ENCODE measurements at regions not wholly inside any gene's neighbourhood (a gene's known extent, or its start where the extent isn't known, plus 50 kb on each side); places are given as distances from the start of the nearest gene placed in this dataset.

GRCh38 chr6:74657931-74658330 is 547.9 kb downstream of the COL12A1 start:
- TF ChIP-seq POLR2A (IDR thresholded peaks at IDR 0.05; ENCODE audit: low read length) (no peak), GATA1 (IDR thresholded peaks at IDR 0.05; ENCODE audit: low read depth, low read length) (no peak)

Data from erythroblast (primary cell).